NCI-H69 (cell line): ENCODE measurements at regions not wholly inside any gene's neighbourhood (a gene's known extent, or its start where the extent isn't known, plus 50 kb on each side); places are given as distances from the start of the nearest gene placed in this dataset.
"Not testable (repeated sequence)": the region's sequence is repeated elsewhere in the genome, so short reads cannot be mapped to it uniquely, and the experiment has no call there.

ENCODE experiments used
- DNase-seq: peaks from one replicate; lab custom pipeline; 2025; lab: John Stamatoyannopoulos, UW

GRCh38 chr12:83472772-83473171 lies 786.1 kb downstream of the TMTC2 start:
- DNase-seq, result no peak

GRCh38 chr12:83472350-83472749 lies 785.6 kb downstream of the TMTC2 start:
- no peak for DNase-seq

GRCh38 chr12:83471341-83471740 lies 784.6 kb downstream of the TMTC2 start:
- DNase-seq, result no peak

- DNase-seq, result peak; percentile 26
These were observed 784.0 kb downstream of the TMTC2 start for GRCh38 chr12:83470749-83471148.

- DNase-seq, result no peak
These were observed 782.5 kb downstream of the TMTC2 start for GRCh38 chr12:83468988-83469908.

- no peak for DNase-seq
These were observed 778.9 kb downstream of the TMTC2 start for GRCh38 chr12:83465632-83466031.

- DNase-seq, result peak; percentile 45
These were observed 775.7 kb downstream of the TMTC2 start for GRCh38 chr12:83462419-83462818.

GRCh38 chr12:83461336-83461935 lies 774.7 kb downstream of the TMTC2 start:
- no peak for DNase-seq

- no peak for DNase-seq
These were observed 764.5 kb downstream of the TMTC2 start for GRCh38 chr12:83451189-83451588.

GRCh38 chr12:83434600-83434999 lies 747.9 kb downstream of the TMTC2 start:
- DNase-seq, result no peak

GRCh38 chr12:83432176-83432719 lies 745.5 kb downstream of the TMTC2 start:
- DNase-seq, result no peak

GRCh38 chr12:83427586-83428136 lies 741.0 kb downstream of the TMTC2 start:
- DNase-seq, result not testable (repeated sequence)

GRCh38 chr12:83414981-83415380 lies 728.3 kb downstream of the TMTC2 start:
- no peak for DNase-seq

- DNase-seq, result peak; percentile 7
These were observed 722.1 kb downstream of the TMTC2 start for GRCh38 chr12:83408851-83409250.

GRCh38 chr12:83408146-83408545 lies 721.4 kb downstream of the TMTC2 start:
- DNase-seq, result peak; percentile 36

- no peak for DNase-seq
These were observed 717.8 kb downstream of the TMTC2 start for GRCh38 chr12:83404521-83404920.

GRCh38 chr12:83390186-83390585 lies 703.5 kb downstream of the TMTC2 start:
- DNase-seq, result no peak

- peak; percentile 35 for DNase-seq
These were observed 702.7 kb downstream of the TMTC2 start for GRCh38 chr12:83389237-83389996.

- DNase-seq, result no peak
These were observed 701.8 kb downstream of the TMTC2 start for GRCh38 chr12:83388551-83388950.

- DNase-seq, result no peak
These were observed 700.0 kb downstream of the TMTC2 start for GRCh38 chr12:83386527-83387264.

- no peak for DNase-seq
These were observed 691.6 kb downstream of the TMTC2 start for GRCh38 chr12:83378186-83378727.
